ENCODE measurements at regions not wholly inside any gene's neighbourhood (a gene's known extent, or its start where the extent isn't known, plus 50 kb on each side); places are given as distances from the start of the nearest gene placed in this dataset.

DNA sequence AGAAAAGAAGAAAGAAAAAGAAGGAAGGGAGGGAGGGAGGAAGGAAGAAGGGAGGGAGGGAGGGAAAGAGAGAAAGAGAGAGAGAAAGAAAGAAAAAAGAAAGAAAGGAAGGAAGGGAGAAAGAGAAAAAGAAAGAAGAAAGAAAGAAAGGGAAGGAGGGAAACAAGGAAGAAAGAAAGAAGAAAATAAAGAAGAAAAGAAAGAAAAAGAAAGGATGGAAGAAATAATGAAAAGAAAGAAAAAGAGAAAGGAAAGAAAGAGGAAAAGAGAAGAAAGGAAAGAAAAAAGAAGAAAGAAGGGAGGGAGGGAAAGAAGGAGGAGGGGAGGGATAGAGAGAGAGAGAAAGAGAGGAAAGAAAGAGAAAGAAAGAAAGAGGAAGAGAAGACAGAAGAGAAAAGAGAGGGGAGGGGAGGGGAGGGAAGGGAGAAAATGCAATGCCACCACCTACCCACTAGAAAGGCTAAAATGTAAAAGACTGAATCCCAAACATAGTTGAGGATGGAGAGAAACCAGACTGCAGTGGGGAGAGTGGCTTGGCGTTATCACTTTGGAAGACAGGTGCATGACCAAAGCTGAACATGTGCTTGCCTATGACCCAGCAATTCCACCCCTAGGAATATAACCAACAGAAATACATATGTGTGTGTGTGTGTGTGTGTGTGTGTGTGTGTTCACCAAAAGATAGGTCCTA, 66.9 kb upstream of the KLF13 start:
- TF ChIP-seq, protein P1, sequence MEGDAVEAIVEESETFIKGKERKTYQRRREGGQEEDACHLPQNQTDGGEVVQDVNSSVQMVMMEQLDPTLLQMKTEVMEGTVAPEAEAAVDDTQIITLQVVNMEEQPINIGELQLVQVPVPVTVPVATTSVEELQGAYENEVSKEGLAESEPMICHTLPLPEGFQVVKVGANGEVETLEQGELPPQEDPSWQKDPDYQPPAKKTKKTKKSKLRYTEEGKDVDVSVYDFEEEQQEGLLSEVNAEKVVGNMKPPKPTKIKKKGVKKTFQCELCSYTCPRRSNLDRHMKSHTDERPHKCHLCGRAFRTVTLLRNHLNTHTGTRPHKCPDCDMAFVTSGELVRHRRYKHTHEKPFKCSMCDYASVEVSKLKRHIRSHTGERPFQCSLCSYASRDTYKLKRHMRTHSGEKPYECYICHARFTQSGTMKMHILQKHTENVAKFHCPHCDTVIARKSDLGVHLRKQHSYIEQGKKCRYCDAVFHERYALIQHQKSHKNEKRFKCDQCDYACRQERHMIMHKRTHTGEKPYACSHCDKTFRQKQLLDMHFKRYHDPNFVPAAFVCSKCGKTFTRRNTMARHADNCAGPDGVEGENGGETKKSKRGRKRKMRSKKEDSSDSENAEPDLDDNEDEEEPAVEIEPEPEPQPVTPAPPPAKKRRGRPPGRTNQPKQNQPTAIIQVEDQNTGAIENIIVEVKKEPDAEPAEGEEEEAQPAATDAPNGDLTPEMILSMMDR (conservative IDR thresholded peaks at IDR 0.05 in 1 of 2, IDR thresholded peaks at IDR 0.05 in 1 of 2; ENCODE audit: extremely low read depth in 1 of 2, insufficient read depth in 1 of 2, low read depth in 1 of 2, low read length in 2 of 2): no peak
- TF ChIP-seq EZH2 (IDR thresholded peaks at IDR 0.05; ENCODE audit: borderline replicate concordance, low read length): no peak

All from mammary epithelial cell (primary cell).